Activated naive CD4-positive, alpha-beta T cell treated with anti-CD3 and anti-CD28 coated beads for 36 hours (primary cell): ENCODE measurements at regions not wholly inside any gene's neighbourhood (a gene's known extent, or its start where the extent isn't known, plus 50 kb on each side); places are given as distances from the start of the nearest gene placed in this dataset.

Source experiments
- CTCF ChIA-PET: fragments of 350-600 bp; sonication (Branson Sonifier 250); formaldehyde crosslinking; loops from one replicate; lab custom pipeline; 2021; ENCODE audit warnings: antibody characterized with exemption; lab: Charles Lee
- DNase-seq: peaks from one replicate; pipeline ENCODE4 v3.0.0-alpha.2; 2020
- H3K27ac Mint-ChIP-seq: one replicate; pipeline ENCODE4 v1.8.0; 2021; ENCODE audit warnings: mild to moderate bottlenecking, mixed read lengths
- H3K27me3 Mint-ChIP-seq: one replicate; pipeline ENCODE4 v1.8.0; 2021; ENCODE audit warnings: low read depth, mixed read lengths
- H3K36me3 Mint-ChIP-seq: one replicate; pipeline ENCODE4 v1.8.0; 2021; ENCODE audit warnings: low read depth, mixed read lengths
- H3K4me1 Mint-ChIP-seq: one replicate; pipeline ENCODE4 v1.8.0; 2021; ENCODE audit warnings: low read depth, mixed read lengths
- H3K4me3 Mint-ChIP-seq: one replicate; pipeline ENCODE4 v1.8.0; 2021; ENCODE audit warnings: mild to moderate bottlenecking, moderate library complexity, mixed read lengths
- H3K9me3 Mint-ChIP-seq: one replicate; pipeline ENCODE4 v1.8.0; 2021; ENCODE audit warnings: mixed read lengths
- intact Hi-C: fragments of 100-400 bp; cut with micrococcal nuclease; formaldehyde crosslinking; loops from one replicate; pipeline ENCODE4 v1.15.1; 2023

DNA sequence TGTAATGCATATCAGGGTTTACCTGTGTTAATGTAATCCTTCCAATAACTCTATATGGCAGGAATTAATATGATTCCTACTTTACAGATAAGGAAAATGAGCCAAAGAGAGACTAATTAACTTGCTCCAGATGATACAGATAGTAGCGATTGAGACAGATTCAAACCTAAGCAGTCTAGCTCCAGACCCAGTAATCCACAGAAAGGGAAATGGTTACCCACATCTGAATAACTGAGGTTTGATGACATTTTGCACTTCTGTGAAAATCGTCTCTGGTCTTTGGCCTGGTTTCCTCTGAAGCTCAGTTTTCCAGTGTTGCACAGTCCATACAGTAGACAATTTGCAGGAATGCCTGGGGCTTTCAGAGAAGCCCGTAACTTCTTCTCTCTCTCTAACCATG is 177.1 kb upstream of the UMPS start:
- Mint-ChIP-seq H3K27ac (no peak overlapping the region), H3K27me3 (peaks cover 27% of the 10 kb centered on the region), H3K36me3 (no peaks in the 10 kb centered on the region), H3K4me1 (peaks cover 3% of the 10 kb centered on the region), H3K9me3 (no peaks in the 10 kb centered on the region), H3K4me3 (no peak overlapping the region)
- CTCF ChIA-PET, result no interaction called here
- no peak for DNase-seq
- intact Hi-C loops, result loop anchor here (5.0 to 10.0 kb wide), 2 partner anchors 476 to 538 kb away; no protein-coding TSS in a partner anchor

DNA sequence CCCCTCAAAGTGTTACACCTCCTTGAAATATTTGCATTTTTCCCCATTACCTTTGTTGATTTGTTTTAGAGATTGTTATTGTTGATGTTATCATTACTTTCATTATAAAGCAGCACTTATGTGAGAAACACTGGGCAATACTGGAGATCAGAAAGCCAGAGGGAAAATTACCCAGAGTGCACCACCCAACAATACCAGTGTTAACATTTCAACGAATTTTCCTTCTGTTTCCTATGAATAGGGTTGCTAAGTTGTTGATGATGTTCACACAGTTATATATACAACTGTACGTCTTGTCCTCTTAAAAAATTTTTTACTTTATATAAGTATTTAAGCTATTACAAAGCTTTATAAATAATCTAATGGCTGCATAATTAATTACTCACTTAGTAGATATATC is 173.6 kb upstream of the UMPS start:
- CTCF ChIA-PET, result interaction anchor here (1.4 to 2.3 kb wide), 2 partner anchors 70 to 132 kb away, joined by 3 to 5 read pairs; no protein-coding TSS in a partner anchor
- H3K27me3 Mint-ChIP-seq, result peaks cover 21% of the 10 kb centered on the region

DNA sequence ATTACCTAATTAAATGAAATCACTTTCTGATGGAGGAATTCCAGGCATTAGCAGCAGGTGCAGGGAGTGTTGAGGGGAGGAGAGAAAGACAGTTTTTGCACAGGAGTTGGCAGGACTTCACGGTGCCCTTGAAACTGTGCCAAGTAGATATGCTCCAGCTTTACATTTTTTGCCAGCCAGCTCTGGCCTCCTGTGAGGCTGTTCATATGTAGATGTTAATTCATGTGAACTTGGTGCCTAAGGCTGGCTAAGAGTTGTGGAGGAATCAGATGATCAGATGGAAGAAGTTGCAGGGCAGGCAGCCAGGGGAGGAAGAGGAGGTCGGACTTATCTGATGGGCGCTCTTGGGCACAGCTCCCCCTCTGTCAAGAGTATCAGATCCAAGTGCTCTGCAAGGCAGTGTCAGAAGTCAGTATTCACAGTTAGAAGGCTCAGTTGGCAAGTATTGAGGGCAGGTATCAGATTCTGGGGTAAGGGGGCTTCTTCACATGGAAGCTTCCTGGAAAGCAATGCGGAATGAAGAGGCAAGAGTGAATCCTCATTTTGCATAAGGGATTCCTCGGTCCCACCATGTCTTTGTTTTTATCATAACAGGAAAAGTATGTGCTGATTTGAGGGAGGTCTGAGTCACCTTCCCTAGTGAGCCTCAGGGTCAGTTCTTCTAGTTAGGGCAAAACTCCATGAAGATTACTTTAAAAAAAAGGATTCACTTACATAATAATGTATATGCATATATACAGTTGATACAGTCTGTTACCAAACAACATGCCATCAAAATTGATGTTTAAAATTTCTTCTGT is 172.6 kb upstream of the UMPS start:
- intact Hi-C loops, result loop anchor here (10.0 kb wide), 1 partner anchor 543 kb away; no protein-coding TSS in a partner anchor

More for the DNA sequence above, 173.6 kb upstream of the UMPS start:
- Mint-ChIP-seq H3K36me3 (no peaks in the 10 kb centered on the region), H3K27ac (no peak overlapping the region), H3K9me3 (no peaks in the 10 kb centered on the region), H3K4me1 (peaks cover 3% of the 10 kb centered on the region), H3K4me3 (no peak overlapping the region)
- intact Hi-C loops, result loop anchor here (10.0 kb wide), 1 partner anchor 542 kb away; no protein-coding TSS in a partner anchor
- no peak for DNase-seq

GRCh38 chr3:124558991-124559845 is 171.0 kb upstream of the UMPS start:
- H3K27me3 Mint-ChIP-seq, result peaks cover 17% of the 10 kb centered on the region
- intact Hi-C loops, result loop anchor here (10.0 kb wide), 1 partner anchor 544 kb away; no protein-coding TSS in a partner anchor
- CTCF ChIA-PET, result interaction anchor here (0.6 to 12.1 kb wide), 25 partner anchors 10 to 835 kb away, joined by 3 to 238 read pairs (median 4); no protein-coding TSS in a partner anchor
- H3K9me3 Mint-ChIP-seq, result no peaks in the 10 kb centered on the region
- H3K27ac Mint-ChIP-seq, result no peak overlapping the region
- H3K4me1 Mint-ChIP-seq, result no peaks in the 10 kb centered on the region
- H3K36me3 Mint-ChIP-seq, result no peaks in the 10 kb centered on the region
- DNase-seq, result no peak
- no peak overlapping the region for H3K4me3 Mint-ChIP-seq

More for the DNA sequence above, 172.6 kb upstream of the UMPS start:
- CTCF ChIA-PET, result interaction anchor here (0.7 to 12.1 kb wide), 6 partner anchors 9 to 131 kb away, joined by 3 to 238 read pairs (median 8); no protein-coding TSS in a partner anchor
- Mint-ChIP-seq H3K36me3 (no peaks in the 10 kb centered on the region), H3K27ac (no peak overlapping the region), H3K27me3 (peaks cover 17% of the 10 kb centered on the region), H3K4me3 (no peak overlapping the region), H3K4me1 (peaks cover 3% of the 10 kb centered on the region), H3K9me3 (no peaks in the 10 kb centered on the region)
- no peak for DNase-seq

- Mint-ChIP-seq H3K27me3 (peaks cover 17% of the 10 kb centered on the region), H3K4me3 (no peak overlapping the region), H3K4me1 (no peaks in the 10 kb centered on the region), H3K36me3 (no peaks in the 10 kb centered on the region), H3K9me3 (no peaks in the 10 kb centered on the region), H3K27ac (no peak overlapping the region)
- CTCF ChIA-PET, result interaction anchor here (0.6 to 12.1 kb wide), 37 partner anchors 10 to 836 kb away, joined by 3 to 238 read pairs (median 4); no protein-coding TSS in a partner anchor
- intact Hi-C loops, result loop anchor here (2.0 to 10.0 kb wide), 2 partner anchors 67 to 545 kb away; no protein-coding TSS in a partner anchor
- DNase-seq, result peak; percentile 82
Measured at GRCh38 chr3:124559846-124560574, 170.2 kb upstream of the UMPS start.

- H3K27me3 Mint-ChIP-seq, result peaks cover 13% of the 10 kb centered on the region
- no peaks in the 10 kb centered on the region for H3K9me3 Mint-ChIP-seq
- intact Hi-C loops, result loop anchor here (2.0 kb wide), 1 partner anchor 68 kb away; no protein-coding TSS in a partner anchor
Measured at GRCh38 chr3:124560666-124561215, 169.5 kb upstream of the UMPS start.

GRCh38 chr3:124562769-124563168 is 167.5 kb upstream of the UMPS start:
- CTCF ChIA-PET, result interaction anchor here (1.0 to 12.1 kb wide), 7 partner anchors 10 to 177 kb away, joined by 3 to 238 read pairs (median 3); no protein-coding TSS in a partner anchor
- H3K27me3 Mint-ChIP-seq, result peaks cover 6% of the 10 kb centered on the region
- H3K4me3 Mint-ChIP-seq, result no peak overlapping the region
- intact Hi-C loops, result no loop called here
- no peaks in the 10 kb centered on the region for H3K36me3 Mint-ChIP-seq
- no peaks in the 10 kb centered on the region for H3K9me3 Mint-ChIP-seq
- no peak overlapping the region for H3K27ac Mint-ChIP-seq
- no peaks in the 10 kb centered on the region for H3K4me1 Mint-ChIP-seq
- no peak for DNase-seq

More at GRCh38 chr3:124560666-124561215, 169.5 kb upstream of the UMPS start:
- no peak overlapping the region for H3K27ac Mint-ChIP-seq
- no peak overlapping the region for H3K4me3 Mint-ChIP-seq
- H3K4me1 Mint-ChIP-seq, result no peaks in the 10 kb centered on the region
- no peaks in the 10 kb centered on the region for H3K36me3 Mint-ChIP-seq
- CTCF ChIA-PET, result interaction anchor here (0.6 to 12.1 kb wide), 27 partner anchors 9 to 837 kb away, joined by 3 to 238 read pairs (median 4); no protein-coding TSS in a partner anchor
- no peak for DNase-seq

GRCh38 chr3:124563376-124563775 is 166.9 kb upstream of the UMPS start:
- Mint-ChIP-seq H3K4me1 (no peaks in the 10 kb centered on the region), H3K27me3 (peaks cover 5% of the 10 kb centered on the region), H3K4me3 (no peak overlapping the region), H3K36me3 (no peaks in the 10 kb centered on the region), H3K27ac (no peak overlapping the region), H3K9me3 (no peaks in the 10 kb centered on the region)
- CTCF ChIA-PET, result interaction anchor here (0.7 to 12.1 kb wide), 9 partner anchors 9 to 338 kb away, joined by 3 to 238 read pairs (median 3); no protein-coding TSS in a partner anchor
- DNase-seq, result no peak
- intact Hi-C loops, result no loop called here

DNA sequence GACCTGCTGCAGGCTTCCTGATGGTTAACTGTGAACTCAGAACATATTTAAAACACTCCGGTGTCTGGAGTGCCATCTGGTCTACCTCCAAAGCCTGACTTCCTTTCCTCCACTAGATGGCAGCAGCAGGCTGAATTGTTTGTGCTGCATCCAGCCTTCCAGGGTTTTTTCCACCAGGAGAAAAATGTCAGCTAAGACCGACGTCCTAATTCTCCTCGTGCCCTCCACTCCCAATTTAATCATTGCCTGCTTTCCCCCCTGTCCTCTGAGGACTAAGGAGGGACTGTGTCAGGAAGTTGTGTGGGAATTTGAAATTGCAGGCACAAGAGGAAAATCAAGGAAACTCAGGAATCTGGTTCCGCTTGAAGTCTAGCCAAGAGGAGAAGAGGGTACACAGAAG is 165.2 kb upstream of the UMPS start:
- H3K4me1 Mint-ChIP-seq, result no peaks in the 10 kb centered on the region
- no peaks in the 10 kb centered on the region for H3K9me3 Mint-ChIP-seq
- DNase-seq, result peak; percentile 68
- CTCF ChIA-PET, result interaction anchor here (0.6 to 12.1 kb wide), 9 partner anchors 72 to 247 kb away, joined by 3 to 238 read pairs (median 3); no protein-coding TSS in a partner anchor
- no peaks in the 10 kb centered on the region for H3K36me3 Mint-ChIP-seq
- no peaks in the 10 kb centered on the region for H3K27me3 Mint-ChIP-seq
- intact Hi-C loops, result loop anchor here (1.0 to 2.0 kb wide), 2 partner anchors 124 to 336 kb away; no protein-coding TSS in a partner anchor
- H3K27ac Mint-ChIP-seq, result no peak overlapping the region
- no peak overlapping the region for H3K4me3 Mint-ChIP-seq

DNA sequence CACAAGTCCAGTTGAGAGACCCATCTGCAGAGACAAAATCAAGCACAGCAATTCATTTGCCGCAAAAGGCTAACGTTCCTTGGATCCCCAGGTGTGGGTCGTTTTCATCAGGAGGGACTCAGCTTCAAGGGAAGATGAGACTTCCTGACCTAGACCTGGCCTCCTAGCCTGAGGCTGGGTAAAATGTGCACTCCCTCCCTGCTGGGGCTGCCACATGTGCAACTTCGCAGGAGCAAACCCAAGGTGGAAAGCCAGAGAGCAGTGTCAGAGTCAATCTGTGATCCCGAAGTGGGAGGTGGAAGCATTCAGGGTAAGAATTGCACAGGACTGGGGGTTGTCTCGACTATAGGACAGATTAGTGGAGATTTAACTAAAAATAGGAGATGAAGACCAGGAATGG is 164.7 kb upstream of the UMPS start:
- CTCF ChIA-PET, result interaction anchor here (0.6 to 12.1 kb wide), 15 partner anchors 19 to 325 kb away, joined by 3 to 238 read pairs (median 3); no protein-coding TSS in a partner anchor
- Mint-ChIP-seq H3K9me3 (no peaks in the 10 kb centered on the region), H3K4me1 (no peaks in the 10 kb centered on the region), H3K36me3 (no peaks in the 10 kb centered on the region), H3K27me3 (no peaks in the 10 kb centered on the region), H3K27ac (no peak overlapping the region), H3K4me3 (no peak overlapping the region)
- intact Hi-C loops, result loop anchor here (1.0 to 2.0 kb wide), 2 partner anchors 124 to 335 kb away; no protein-coding TSS in a partner anchor
- no peak for DNase-seq
